BLaER1 (cell line): ENCODE measurements at regions not wholly inside any gene's neighbourhood (a gene's known extent, or its start where the extent isn't known, plus 50 kb on each side); places are given as distances from the start of the nearest gene placed in this dataset.
"Not testable (repeated sequence)": the region's sequence is repeated elsewhere in the genome, so short reads cannot be mapped to it uniquely, and the experiment has no call there.

Source experiments
- H3K27ac ChIP-seq: shearing (Covaris generic); formaldehyde crosslinking; 2 replicates; pipeline ENCODE4 v1.8.1; 2022
- H3K27me3 ChIP-seq: shearing (Covaris generic); formaldehyde crosslinking; 2 replicates; pipeline ENCODE4 v1.8.1; 2022
- H3K36me3 ChIP-seq: shearing (Covaris generic); formaldehyde crosslinking; 2 replicates; pipeline ENCODE4 v1.8.1; 2022
- H3K4me1 ChIP-seq: shearing (Covaris generic); formaldehyde crosslinking; 2 replicates; pipeline ENCODE4 v1.8.1; 2022
- H3K4me2 ChIP-seq: shearing (Covaris generic); formaldehyde crosslinking; 2 replicates; pipeline ENCODE4 v1.8.1; 2022
- H3K4me3 ChIP-seq: shearing (Covaris generic); formaldehyde crosslinking; 2 replicates; pipeline ENCODE4 v1.8.1; 2022
- H3K9ac ChIP-seq: shearing (Covaris generic); formaldehyde crosslinking; 2 replicates; pipeline ENCODE4 v1.8.1; 2022
- H3K9me3 ChIP-seq: shearing (Covaris generic); formaldehyde crosslinking; 2 replicates; pipeline ENCODE4 v1.8.1; 2022
- H4K20me1 ChIP-seq: shearing (Covaris generic); formaldehyde crosslinking; 2 replicates; pipeline ENCODE4 v1.8.1; 2022
- Cebpa-rat ChIP-seq: shearing (Covaris generic); IDR thresholded peaks from 2 replicates; pipeline ENCODE4 v1.8.1; 2022

GRCh38 chr12:91272461-91273063 is 89.9 kb upstream of the DCN start:
- H3K4me1 ChIP-seq, result no peaks in the 10 kb centered on the region
- no peak overlapping the region for H3K9ac ChIP-seq
- no peak overlapping the region for H3K4me3 ChIP-seq
- TF ChIP-seq Cebpa-rat, result no peak
- no peaks in the 10 kb centered on the region for H3K27me3 ChIP-seq
- H3K4me2 ChIP-seq, result no peak overlapping the region
- H4K20me1 ChIP-seq, result no peaks in the 10 kb centered on the region
- no peaks in the 10 kb centered on the region for H3K36me3 ChIP-seq
- H3K27ac ChIP-seq, result no peak overlapping the region
- no peaks in the 10 kb centered on the region for H3K9me3 ChIP-seq

GRCh38 chr12:91271185-91271584 is 88.6 kb upstream of the DCN start:
- H3K4me2 ChIP-seq, result no peak overlapping the region
- no peaks in the 10 kb centered on the region for H3K27me3 ChIP-seq
- no peak overlapping the region for H3K9ac ChIP-seq
- no peak overlapping the region for H3K27ac ChIP-seq
- no peaks in the 10 kb centered on the region for H3K9me3 ChIP-seq
- H3K4me1 ChIP-seq, result no peaks in the 10 kb centered on the region
- H3K4me3 ChIP-seq, result no peak overlapping the region
- H4K20me1 ChIP-seq, result no peaks in the 10 kb centered on the region
- H3K36me3 ChIP-seq, result no peaks in the 10 kb centered on the region
- no peak for TF ChIP-seq Cebpa-rat

DNA sequence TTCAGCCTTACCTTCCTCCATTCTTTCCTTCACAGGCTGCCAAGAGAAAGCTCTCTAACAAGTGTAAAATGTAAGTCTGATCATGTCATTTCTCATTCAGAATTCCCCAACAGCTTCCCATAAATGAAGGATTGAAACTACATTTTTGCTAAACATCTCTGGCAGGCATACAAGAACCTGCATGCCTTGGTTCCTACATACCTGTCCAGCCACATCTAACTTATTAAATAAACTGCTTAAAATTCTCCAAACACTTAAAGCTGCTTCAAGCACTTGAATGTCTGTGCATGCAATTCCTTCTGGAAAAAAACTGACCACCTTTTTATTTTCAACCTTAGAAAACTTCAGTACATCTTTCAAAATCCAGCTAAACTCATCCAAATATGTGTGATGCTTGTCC is 84.4 kb upstream of the DCN start:
- Histone ChIP-seq H3K27ac (no peak overlapping the region), H3K27me3 (no peaks in the 10 kb centered on the region), H4K20me1 (no peaks in the 10 kb centered on the region), H3K36me3 (no peaks in the 10 kb centered on the region), H3K9me3 (no peaks in the 10 kb centered on the region), H3K9ac (no peak overlapping the region), H3K4me2 (no peak overlapping the region), H3K4me1 (no peaks in the 10 kb centered on the region), H3K4me3 (no peak overlapping the region)
- no peak for TF ChIP-seq Cebpa-rat

- Histone ChIP-seq H3K9me3 (no peaks in the 10 kb centered on the region), H3K4me3 (no peak overlapping the region), H3K36me3 (no peaks in the 10 kb centered on the region), H4K20me1 (no peaks in the 10 kb centered on the region), H3K27ac (no peak overlapping the region), H3K4me2 (no peak overlapping the region), H3K27me3 (no peaks in the 10 kb centered on the region), H3K4me1 (no peaks in the 10 kb centered on the region), H3K9ac (no peak overlapping the region)
- TF ChIP-seq Cebpa-rat, result no peak
These were observed 81.6 kb upstream of the DCN start for GRCh38 chr12:91264178-91264577.

DNA sequence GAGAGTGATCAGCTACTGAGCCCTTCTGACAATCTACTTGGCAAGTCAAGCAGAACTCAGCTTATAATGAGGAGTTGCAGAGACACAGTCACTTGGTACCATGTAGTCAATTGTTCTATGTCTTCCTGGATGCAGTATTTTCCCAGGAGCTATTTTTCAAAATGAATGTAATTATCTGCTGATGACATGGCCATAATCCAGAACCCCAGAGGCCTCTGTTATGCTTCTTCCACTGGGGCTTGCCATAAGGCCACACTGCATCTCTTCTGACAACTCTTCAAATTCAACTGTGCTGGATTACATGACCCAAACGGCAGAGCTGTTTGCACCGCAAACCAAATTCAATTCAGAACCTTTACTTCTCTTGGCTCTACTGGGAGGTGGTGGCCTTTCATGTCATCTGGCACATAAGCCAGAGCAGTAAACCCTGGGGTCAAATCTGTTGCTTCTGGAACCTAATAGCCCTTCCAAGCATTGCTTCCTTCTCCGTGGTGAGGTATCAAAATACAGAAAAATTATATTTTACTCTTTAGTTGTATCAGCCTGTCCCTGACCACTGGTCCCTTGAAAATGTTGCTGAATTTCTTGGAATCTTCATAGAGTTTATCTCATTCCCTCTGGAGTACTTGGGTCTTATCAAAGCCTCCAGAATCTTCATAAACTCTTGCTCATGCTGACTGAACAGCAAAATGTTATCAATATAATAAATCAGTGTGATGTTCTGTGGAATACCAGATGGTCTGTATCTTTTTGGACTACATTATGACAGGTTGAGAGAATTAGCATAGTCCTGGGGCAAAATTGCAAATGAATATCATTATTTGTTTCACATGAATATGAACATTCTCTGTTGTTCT is 79.4 kb upstream of the DCN start:
- Histone ChIP-seq H3K4me2 (no peak overlapping the region), H3K36me3 (no peaks in the 10 kb centered on the region), H3K27me3 (no peaks in the 10 kb centered on the region), H3K4me3 (no peak overlapping the region), H3K27ac (no peak overlapping the region), H4K20me1 (no peaks in the 10 kb centered on the region), H3K4me1 (no peaks in the 10 kb centered on the region), H3K9ac (no peak overlapping the region), H3K9me3 (no peaks in the 10 kb centered on the region)
- no peak for TF ChIP-seq Cebpa-rat

DNA sequence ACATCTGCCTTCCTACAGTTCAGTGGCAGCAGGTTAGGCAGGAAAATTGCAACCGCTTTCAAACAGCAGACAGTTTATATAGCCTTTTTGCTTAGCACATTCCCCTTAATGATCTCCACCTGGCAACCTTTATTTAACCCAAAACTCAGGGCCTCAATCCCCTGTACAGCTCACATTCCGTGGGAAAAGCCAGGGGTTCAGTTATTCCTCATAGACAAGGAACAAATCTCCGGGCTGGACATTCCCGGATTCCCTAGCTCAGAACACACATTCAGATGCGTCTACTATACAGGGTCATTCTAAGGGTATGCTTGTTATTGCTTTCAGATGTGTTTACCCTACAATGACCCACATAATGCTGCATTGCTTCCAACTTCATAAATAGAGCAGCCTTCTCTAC is 73.8 kb upstream of the DCN start:
- Histone ChIP-seq H3K4me3 (no peak overlapping the region), H3K4me1 (no peaks in the 10 kb centered on the region), H3K9me3 (no peaks in the 10 kb centered on the region), H3K4me2 (no peak overlapping the region), H3K36me3 (no peaks in the 10 kb centered on the region), H3K9ac (no peak overlapping the region), H3K27ac (no peak overlapping the region), H4K20me1 (no peaks in the 10 kb centered on the region), H3K27me3 (no peaks in the 10 kb centered on the region)
- TF ChIP-seq Cebpa-rat, result no peak

DNA sequence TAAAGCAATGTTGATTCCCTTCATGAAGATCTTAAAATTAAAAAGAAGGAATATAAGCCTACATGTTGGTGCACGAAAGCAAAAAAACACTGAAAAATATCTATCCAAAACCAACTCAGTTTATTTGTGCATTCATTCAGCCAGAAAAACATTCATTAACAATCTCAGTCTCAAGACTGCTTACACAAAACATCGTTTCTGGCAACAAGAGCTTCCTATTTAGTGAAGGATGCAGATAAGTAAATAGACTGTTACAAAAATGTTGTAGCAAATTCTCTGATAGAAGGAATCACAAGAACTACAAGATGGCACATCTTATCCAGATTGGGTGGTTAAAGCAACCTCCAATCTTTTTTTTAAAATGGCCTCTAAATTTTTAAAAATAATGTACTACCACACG is 69.7 kb upstream of the DCN start:
- H3K27me3 ChIP-seq, result no peaks in the 10 kb centered on the region
- TF ChIP-seq Cebpa-rat, result no peak
- H3K27ac ChIP-seq, result no peak overlapping the region
- no peak overlapping the region for H3K4me3 ChIP-seq
- H3K36me3 ChIP-seq, result no peaks in the 10 kb centered on the region
- no peak overlapping the region for H3K9ac ChIP-seq
- H3K4me1 ChIP-seq, result no peaks in the 10 kb centered on the region
- H3K4me2 ChIP-seq, result no peak overlapping the region
- H3K9me3 ChIP-seq, result no peaks in the 10 kb centered on the region
- H4K20me1 ChIP-seq, result no peaks in the 10 kb centered on the region

GRCh38 chr12:91250273-91250665 is 67.7 kb upstream of the DCN start:
- H3K4me3 ChIP-seq, result no peak overlapping the region
- H4K20me1 ChIP-seq, result no peaks in the 10 kb centered on the region

DNA sequence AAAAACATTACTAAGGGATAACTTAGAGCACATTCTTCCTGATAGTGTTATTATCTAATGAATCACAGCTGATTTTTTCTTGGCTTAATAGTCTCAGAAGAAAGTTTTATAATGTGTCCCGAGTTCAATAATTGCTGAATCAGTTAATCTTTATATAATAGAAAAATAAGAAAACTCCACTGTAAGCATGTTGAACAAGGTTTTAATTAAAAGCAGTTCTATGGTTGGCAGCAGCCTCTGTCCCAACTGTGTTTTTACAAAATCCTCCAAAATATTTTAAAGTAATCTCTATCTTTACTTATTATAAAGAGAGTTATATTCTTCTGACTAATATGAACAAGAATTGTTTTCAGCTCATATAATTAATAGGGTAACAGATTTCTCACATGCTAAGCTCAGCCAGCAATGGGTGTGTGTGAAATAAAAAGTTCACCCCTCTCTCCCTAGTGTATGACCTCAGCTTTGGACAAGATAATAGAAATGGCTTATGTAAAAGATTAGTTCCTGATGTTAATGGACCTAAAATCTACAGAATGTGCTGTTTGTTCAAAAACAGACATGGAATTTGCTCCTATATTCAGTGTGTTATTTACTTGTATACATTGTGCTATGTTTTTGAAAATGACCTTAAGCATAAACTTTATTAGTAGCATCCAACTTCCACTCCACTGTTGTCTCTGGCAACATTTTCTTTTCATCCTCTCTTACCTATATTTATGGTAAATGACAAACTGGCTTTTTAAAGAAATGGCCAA is 67.1 kb upstream of the DCN start:
- no peak overlapping the region for H3K4me3 ChIP-seq
- no peak overlapping the region for H3K27ac ChIP-seq
- no peak overlapping the region for H3K9ac ChIP-seq
- H3K4me1 ChIP-seq, result no peaks in the 10 kb centered on the region
- no peak for TF ChIP-seq Cebpa-rat
- no peaks in the 10 kb centered on the region for H3K9me3 ChIP-seq
- H3K27me3 ChIP-seq, result no peaks in the 10 kb centered on the region
- no peaks in the 10 kb centered on the region for H3K36me3 ChIP-seq
- no peaks in the 10 kb centered on the region for H4K20me1 ChIP-seq
- no peak overlapping the region for H3K4me2 ChIP-seq

More at GRCh38 chr12:91250273-91250665, 67.7 kb upstream of the DCN start:
- Histone ChIP-seq H3K36me3 (no peaks in the 10 kb centered on the region), H3K27me3 (no peaks in the 10 kb centered on the region), H3K27ac (no peak overlapping the region), H3K9me3 (no peaks in the 10 kb centered on the region), H3K4me1 (no peaks in the 10 kb centered on the region), H3K4me2 (no peak overlapping the region), H3K9ac (no peak overlapping the region)
- no peak for TF ChIP-seq Cebpa-rat

DNA sequence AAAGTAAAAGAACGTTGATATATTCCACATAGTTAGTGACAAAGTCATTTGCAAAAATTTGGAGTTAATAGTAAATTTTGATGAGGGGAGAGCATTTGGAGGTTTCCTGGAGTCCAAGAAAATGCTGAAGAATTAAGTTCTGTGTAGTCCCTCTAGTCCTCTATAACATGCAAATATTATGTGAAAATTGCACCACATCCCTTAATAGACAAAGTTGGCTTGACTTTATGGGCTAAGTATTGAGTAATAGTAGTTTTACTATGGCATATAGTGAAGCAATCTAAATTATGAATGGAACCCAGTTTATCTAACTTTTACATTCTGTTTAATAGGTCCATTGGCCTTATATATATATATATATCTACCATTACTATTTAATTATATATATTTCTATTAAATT is 66.4 kb upstream of the DCN start:
- TF ChIP-seq Cebpa-rat, result no peak
- H3K4me3 ChIP-seq, result no peak overlapping the region
- H4K20me1 ChIP-seq, result no peaks in the 10 kb centered on the region
- H3K27me3 ChIP-seq, result no peaks in the 10 kb centered on the region
- H3K9me3 ChIP-seq, result 0 out of 2 replicates have a peak, but pooled peaks cover 4% of the 10 kb centered on the region
- H3K27ac ChIP-seq, result no peak overlapping the region
- no peak overlapping the region for H3K4me2 ChIP-seq
- H3K36me3 ChIP-seq, result no peaks in the 10 kb centered on the region
- no peaks in the 10 kb centered on the region for H3K4me1 ChIP-seq
- H3K9ac ChIP-seq, result no peak overlapping the region

- H3K36me3 ChIP-seq, H3K9me3 ChIP-seq, H3K4me2 ChIP-seq, H3K27me3 ChIP-seq, H3K9ac ChIP-seq, H3K4me1 ChIP-seq, H4K20me1 ChIP-seq, H3K4me3 ChIP-seq, H3K27ac ChIP-seq: not testable (repeated sequence)
These were observed 60.6 kb upstream of the DCN start for GRCh38 chr12:91243177-91243576.
